HCT116 (cell line): ENCODE measurements at regions not wholly inside any gene's neighbourhood (a gene's known extent, or its start where the extent isn't known, plus 50 kb on each side); places are given as distances from the start of the nearest gene placed in this dataset.

Experiments used
- ATAC-seq: fragments of 200-7000 bp; cut with Tn5 transposase; 2 replicates; pipeline ENCODE4 v1.9.1; 2020; ENCODE audit warnings: mild to moderate bottlenecking, moderate library complexity
- BruUV-seq: library from RNA; stranded (reverse); fragments of 400-500 nt; replicated peaks from 2 replicates; lab custom pipeline; 2021; lab: Mats Ljungman, UMichigan
- CTCF ChIA-PET: fragments of 300-600 bp; sonication (Branson Sonifier 250); formaldehyde crosslinking; loops from one replicate; lab custom pipeline; 2021; ENCODE audit warnings: antibody characterized with exemption; lab: Charles Lee
- POLR2A ChIA-PET: fragments of 300-600, 350-600 bp; sonication (Branson Sonifier 250); formaldehyde crosslinking; loops from one replicate; lab custom pipeline; 2021; ENCODE audit warnings: antibody characterized with exemption; lab: Charles Lee
- RAD21 ChIA-PET, 2 experiments: fragments of 300-600 bp; sonication (Branson Sonifier 250); formaldehyde crosslinking; loops; one replicate each; lab custom pipeline; 2023; ENCODE audit warnings: low total read pairs in 2 of 2; ENCODE audit not compliant: uncharacterized antibody in 2 of 2, unreplicated experiment in 2 of 2, low non-redundant PET in 1 of 2; lab: Charles Lee
- DNase-seq: peaks from one replicate; pipeline ENCODE4 v3.0.0-alpha.2; 2010; ENCODE audit warnings: low read depth, low spot score
- H2AFZ ChIP-seq: fragments of 200-600 bp; shearing (Covaris generic), sonication (generic); 2 replicates; pipeline ENCODE4 v1.6.1; 2017; ENCODE audit warnings: low read depth, mixed run types, mixed read lengths, antibody characterized with exemption, low read length; ENCODE audit not compliant: poor library complexity, severe bottlenecking
- H3K27ac ChIP-seq: 2 replicates; pipeline ENCODE4 v1.5.1; 2012; ENCODE audit warnings: low read depth, low read length
- H3K27me3 ChIP-seq: fragments of 200-600 bp; sonication (generic); 2 replicates; pipeline ENCODE4 v1.6.1; 2016; ENCODE audit warnings: mixed run types, low read length, mixed read lengths; ENCODE audit not compliant: insufficient read depth
- H3K36me3 ChIP-seq, 2 experiments: fragments of 200-500 bp in 1 of 2; fragments of 200-600 bp in 1 of 2; sonication (Bioruptor generic) in 1 of 2; sonication (generic) in 1 of 2; 2 replicates each; pipeline versions ENCODE4 v1.5.1 to v1.6.1; 2014 to 2016; ENCODE audit warnings: low read length in 2 of 2, inconsistent platforms in 1 of 2, mixed read lengths in 1 of 2, mixed run types in 1 of 2; ENCODE audit not compliant: insufficient read depth in 2 of 2, control insufficient read depth in 1 of 2
- H3K4me1 ChIP-seq, 2 experiments: fragments of 200-600 bp in 1 of 2; sonication (generic) in 1 of 2; 2 replicates each; pipeline versions ENCODE4 v1.5.1 to v1.6.1; 2012 to 2017; ENCODE audit warnings: low read length in 2 of 2, inconsistent platforms in 1 of 2, mild to moderate bottlenecking in 1 of 2, mixed read lengths in 1 of 2, mixed run types in 1 of 2, moderate library complexity in 1 of 2; ENCODE audit not compliant: insufficient read depth in 2 of 2, control insufficient read depth in 1 of 2
- H3K4me2 ChIP-seq: fragments of 200-600 bp; sonication (generic); 2 replicates; pipeline ENCODE4 v1.6.1; 2017; ENCODE audit warnings: mixed run types, low read length, mixed read lengths
- H3K4me3 ChIP-seq, 2 experiments: fragments of 200-600 bp in 1 of 2; sonication (generic) in 1 of 2; replicated peaks in 1 of 2; 2 replicates each; pipeline ENCODE4 v1.5.1; 2011 to 2016; ENCODE audit warnings: low read length in 2 of 2, control low read depth in 1 of 2, low read depth in 1 of 2, mild to moderate bottlenecking in 1 of 2, mixed read lengths in 1 of 2, mixed run types in 1 of 2
- H3K79me2 ChIP-seq: fragments of 200-600 bp; sonication (generic); 2 replicates; pipeline ENCODE4 v1.6.1; 2017; ENCODE audit warnings: mild to moderate bottlenecking, mixed run types, low read length, moderate library complexity, mixed read lengths; ENCODE audit not compliant: insufficient read depth
- H3K9ac ChIP-seq: fragments of 200-600 bp; sonication (generic); 2 replicates; pipeline ENCODE4 v1.6.1; 2016; ENCODE audit warnings: low read length, mixed read lengths
- H3K9me2 ChIP-seq: fragments of 200-600 bp; sonication (generic), shearing (Covaris generic); 2 replicates; pipeline ENCODE4 v1.6.1; 2017; ENCODE audit warnings: mixed run types, mild to moderate bottlenecking, moderate library complexity; ENCODE audit not compliant: insufficient read depth
- H3K9me3 ChIP-seq, 2 experiments: fragments of 200-500 bp in 1 of 2; fragments of 200-600 bp in 1 of 2; sonication (Bioruptor generic) in 1 of 2; sonication (generic) in 1 of 2; 2 replicates each; pipeline ENCODE4 v1.6.1; 2014 to 2017; ENCODE audit warnings: low read length in 2 of 2, mixed read lengths in 2 of 2, inconsistent platforms in 1 of 2, low read depth in 1 of 2, mild to moderate bottlenecking in 1 of 2, mixed run types in 1 of 2, moderate library complexity in 1 of 2; ENCODE audit not compliant: control insufficient read depth in 1 of 2, insufficient read depth in 1 of 2
- H4K20me1 ChIP-seq: fragments of 200-600 bp; sonication (generic), shearing (Covaris generic); 2 replicates; pipeline ENCODE4 v1.6.1; 2017; ENCODE audit warnings: mixed run types, mild to moderate bottlenecking, moderate library complexity; ENCODE audit not compliant: insufficient read depth
- ATF3 ChIP-seq: IDR thresholded peaks from 2 replicates; pipeline ENCODE4 v1.6.1; 2012
- CTCF ChIP-seq, 3 experiments: fragments of 200-600 bp in 1 of 3; sonication (generic) in 1 of 3; IDR thresholded peaks in 2 of 3; conservative IDR thresholded peaks in 1 of 3; 2 replicates each; pipeline ENCODE4 v1.5.1; 2012 to 2017; ENCODE audit warnings: low read depth in 2 of 3, low read length in 2 of 3, antibody characterized with exemption in 1 of 3, borderline replicate concordance in 1 of 3, control low read depth in 1 of 3, mild to moderate bottlenecking in 1 of 3, mixed read lengths in 1 of 3, mixed run types in 1 of 3, moderate library complexity in 1 of 3; ENCODE audit not compliant: insufficient read depth in 1 of 3
- EGR1 ChIP-seq: IDR thresholded peaks from 2 replicates; pipeline ENCODE4 v1.6.1; 2012; ENCODE audit warnings: low read depth
- ELF1 ChIP-seq: IDR thresholded peaks from 2 replicates; pipeline ENCODE4 v1.6.1; 2012; ENCODE audit warnings: low read depth, borderline replicate concordance
- EZH2 ChIP-seq: fragments of 200-600 bp; sonication (generic); IDR thresholded peaks from 2 replicates; pipeline ENCODE4 v1.6.1; 2017; ENCODE audit warnings: antibody characterized with exemption, mixed run types
- EZH2phosphoT487 ChIP-seq: fragments of 200-600 bp; IDR thresholded peaks from 2 replicates; pipeline ENCODE4 v1.6.1; 2018; ENCODE audit warnings: antibody characterized with exemption, borderline replicate concordance
- FOSL1 ChIP-seq: IDR thresholded peaks from 2 replicates; pipeline ENCODE4 v1.6.1; 2012; ENCODE audit warnings: low read depth
- MAX ChIP-seq: IDR thresholded peaks from 2 replicates; pipeline ENCODE4 v1.6.1; 2012
- RAD21 ChIP-seq: IDR thresholded peaks from 2 replicates; pipeline ENCODE4 v1.6.1; 2012; ENCODE audit warnings: low read depth, mild to moderate bottlenecking
- SIN3A ChIP-seq: IDR thresholded peaks from 2 replicates; pipeline ENCODE4 v1.6.1; 2012; ENCODE audit warnings: low read depth
- SP1 ChIP-seq: IDR thresholded peaks from 2 replicates; pipeline ENCODE4 v1.6.1; 2012; ENCODE audit warnings: low read depth
- SRF ChIP-seq: IDR thresholded peaks from 2 replicates; pipeline ENCODE4 v1.6.1; 2012; ENCODE audit warnings: low read depth
- TCF7L2 ChIP-seq: IDR thresholded peaks from 2 replicates; pipeline ENCODE4 v1.7.0; 2011; ENCODE audit warnings: borderline replicate concordance, inconsistent platforms; ENCODE audit not compliant: insufficient read depth, insufficient read length; ENCODE audit errors: extremely low read depth
- YY1 ChIP-seq: IDR thresholded peaks from 2 replicates; pipeline ENCODE4 v1.6.1; 2011; ENCODE audit warnings: low read length, low read depth, moderate library complexity, mild to moderate bottlenecking; ENCODE audit not compliant: insufficient replicate concordance; ENCODE audit errors: extremely low read depth
- ZNF274 ChIP-seq: fragments of 200-500 bp; sonication (Bioruptor generic); IDR thresholded peaks from 2 replicates; pipeline ENCODE4 v1.6.1; 2014; ENCODE audit warnings: mild to moderate bottlenecking, low read depth, low read length, inconsistent platforms
- intact Hi-C: fragments of 100-400 bp; cut with micrococcal nuclease; formaldehyde crosslinking; loops from 2 replicates; pipeline ENCODE4 v1.10.0; 2022

- H3K4me3 ChIP-seq: no peak overlapping the region
Observed at GRCh38 chr10:30694518-30695228, 65.1 kb upstream of the LYZL2 start.

GRCh38 chr10:30691639-30692015 lies 62.1 kb upstream of the LYZL2 start:
- Histone ChIP-seq H3K4me3 (no peak overlapping the region), H3K36me3 (no peaks in the 10 kb centered on the region), H3K27me3 (peaks cover 4% of the 10 kb centered on the region; the same call in 1 of the 2 replicates), H3K4me2 (peak overlapping the region; percentile 37), H4K20me1 (no peaks in the 10 kb centered on the region), H3K9me2 (no peaks in the 10 kb centered on the region), H2AFZ (peak overlapping the region; percentile 45), H3K27ac (no peak overlapping the region), H3K4me1 (peaks cover 5 to 28% of the 10 kb centered on the region in 2 experiments; a peak in 3 of 4 replicates), H3K9me3 (no peaks in the 10 kb centered on the region), H3K79me2 (no peaks in the 10 kb centered on the region), H3K9ac (no peak overlapping the region)
- ATAC-seq: no peak
- TF ChIP-seq CTCF (IDR thresholded peaks at IDR 0.05 in 2 of 3, conservative IDR thresholded peaks at IDR 0.05 in 1 of 3; ENCODE audit: borderline replicate concordance in 1 of 3, insufficient read depth in 1 of 3, low read depth in 2 of 3, low read length in 2 of 3) (no peak), ATF3 (no peak), EGR1 (no peak), FOSL1 (no peak), YY1 (no peak), TCF7L2 (no peak), ELF1 (no peak), RAD21 (no peak), SP1 (no peak), ZNF274 (no peak), EZH2phosphoT487 (no peak), MAX (no peak), SIN3A (no peak), EZH2 (no peak), SRF (no peak)
- BruUV-seq: no TSS peak
- intact Hi-C loops: no loop called here
- no peak for DNase-seq
- CTCF ChIA-PET: no interaction called here
- POLR2A ChIA-PET: no interaction called here
- RAD21 ChIA-PET: no interaction called here

More at GRCh38 chr10:30694518-30695228, 65.1 kb upstream of the LYZL2 start:
- BruUV-seq: no TSS peak
- POLR2A ChIA-PET: no interaction called here
- Histone ChIP-seq H3K4me2 (peak overlapping the region; percentile 79), H2AFZ (peak overlapping the region; percentile 77), H4K20me1 (no peaks in the 10 kb centered on the region), H3K36me3 (no peaks in the 10 kb centered on the region), H3K27me3 (no peaks in the 10 kb centered on the region), H3K9me2 (no peaks in the 10 kb centered on the region), H3K79me2 (no peaks in the 10 kb centered on the region), H3K27ac (no peak overlapping the region), H3K9me3 (no peaks in the 10 kb centered on the region), H3K4me1 (peaks cover 5 to 28% of the 10 kb centered on the region in 2 experiments; a peak in 3 of 4 replicates), H3K9ac (no peak overlapping the region)
- intact Hi-C loops: no loop called here
- ATAC-seq (no peak), DNase-seq (no peak)
- RAD21 ChIA-PET: no interaction called here
- CTCF ChIA-PET: interaction anchor here (0.6 to 1.5 kb wide), 3 partner anchors 12 to 24 kb away, joined by 3 to 6 read pairs (median 4); no protein-coding TSS in a partner anchor
- TF ChIP-seq EZH2phosphoT487 (no peak), RAD21 (no peak)
- TF ChIP-seq, all 23 proteins: peak for 0
